Mucosa of rectum (tissue), 2 donors: ENCODE measurements at regions not wholly inside any gene's neighbourhood (a gene's known extent, or its start where the extent isn't known, plus 50 kb on each side); places are given as distances from the start of the nearest gene placed in this dataset.
"Not testable (repeated sequence)": the region's sequence is repeated elsewhere in the genome, so short reads cannot be mapped to it uniquely, and the experiment has no call there.

Source experiments
- H3K27ac ChIP-seq, 2 donors: one replicate each; pipeline ENCODE4 v1.7.0; 2013; ENCODE audit warnings: inconsistent platforms in 2 of 2, low read depth in 2 of 2, low read length in 2 of 2
- H3K27me3 ChIP-seq, 2 donors: one replicate each; pipeline ENCODE4 v1.7.0; 2013; ENCODE audit warnings: low read length in 2 of 2; ENCODE audit not compliant: control insufficient read depth in 2 of 2, insufficient read depth in 2 of 2
- H3K36me3 ChIP-seq, 2 donors: one replicate each; pipeline ENCODE4 v1.7.0; 2013; ENCODE audit warnings: low read length in 2 of 2; ENCODE audit not compliant: control insufficient read depth in 2 of 2, insufficient read depth in 2 of 2
- H3K4me1 ChIP-seq, 2 donors: one replicate each; pipeline ENCODE4 v1.7.0; 2013; ENCODE audit warnings: low read length in 2 of 2, mild to moderate bottlenecking in 1 of 2; ENCODE audit not compliant: control insufficient read depth in 2 of 2, insufficient read depth in 2 of 2
- H3K4me3 ChIP-seq, 2 donors: one replicate each; pipeline ENCODE4 v1.7.0; 2013; ENCODE audit warnings: low read length in 2 of 2
- H3K9ac ChIP-seq, 2 donors: one replicate each; pipeline ENCODE4 v1.7.0; 2013; ENCODE audit warnings: low read length in 2 of 2, low read depth in 1 of 2, mild to moderate bottlenecking in 1 of 2
- H3K9me3 ChIP-seq, 2 donors: one replicate each; pipeline ENCODE4 v1.7.0; 2013; ENCODE audit warnings: low read length in 2 of 2; ENCODE audit not compliant: control insufficient read depth in 2 of 2
- donor health status: healthy.
- donor health status: Normal muscosa, but diverticular disease.

GRCh38 chr3:135392151-135392550 is 573.4 kb upstream of the PPP2R3A start:
- H3K4me1 ChIP-seq, result no peaks in the 10 kb centered on the region
- no peak overlapping the region for H3K4me3 ChIP-seq
- no peaks in the 10 kb centered on the region for H3K36me3 ChIP-seq
- H3K9ac ChIP-seq, result no peak overlapping the region
- no peaks in the 10 kb centered on the region for H3K9me3 ChIP-seq
- no peaks in the 10 kb centered on the region for H3K27me3 ChIP-seq
- H3K27ac ChIP-seq, result no peak overlapping the region

GRCh38 chr3:135393159-135393558 is 572.4 kb upstream of the PPP2R3A start:
- H3K27me3 ChIP-seq, result no peaks in the 10 kb centered on the region
- H3K4me1 ChIP-seq, result no peaks in the 10 kb centered on the region
- no peaks in the 10 kb centered on the region for H3K36me3 ChIP-seq
- no peak overlapping the region for H3K4me3 ChIP-seq
- H3K9ac ChIP-seq, result no peak overlapping the region
- no peak overlapping the region for H3K27ac ChIP-seq
- no peaks in the 10 kb centered on the region for H3K9me3 ChIP-seq

DNA sequence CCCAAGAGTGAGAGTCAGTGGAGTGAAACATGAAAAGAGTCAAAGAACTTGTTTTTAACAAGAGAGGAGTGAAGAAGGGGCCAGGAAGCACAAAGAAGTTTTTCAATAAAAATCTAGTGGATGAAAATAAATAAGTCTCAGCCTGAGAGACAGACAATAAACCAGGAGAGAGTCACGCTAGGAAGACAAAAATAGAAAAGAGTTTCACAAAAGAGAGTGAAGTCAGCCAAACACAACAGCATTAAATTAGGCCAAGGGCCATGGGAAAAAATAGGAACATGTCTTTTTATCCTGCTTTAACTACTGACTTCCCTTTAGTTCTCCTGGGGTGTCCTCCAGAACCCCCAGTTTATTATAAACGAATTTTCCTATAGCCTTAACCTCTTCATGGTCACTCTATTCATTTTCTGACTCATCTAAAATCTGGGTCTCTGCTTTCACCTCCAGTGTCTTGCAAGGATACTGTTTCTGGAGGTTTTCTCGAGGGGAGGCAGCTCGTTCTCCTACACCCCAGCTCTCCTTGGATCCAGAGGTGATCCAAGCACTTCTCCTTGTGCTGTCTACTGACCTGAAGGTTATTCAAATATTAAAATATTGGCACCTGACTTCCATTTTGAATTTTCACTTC is 571.5 kb upstream of the PPP2R3A start:
- Histone ChIP-seq H3K27ac (no peak overlapping the region), H3K9ac (no peak overlapping the region), H3K27me3 (no peaks in the 10 kb centered on the region), H3K9me3 (no peaks in the 10 kb centered on the region), H3K36me3 (no peaks in the 10 kb centered on the region), H3K4me3 (no peak overlapping the region), H3K4me1 (no peaks in the 10 kb centered on the region)

DNA sequence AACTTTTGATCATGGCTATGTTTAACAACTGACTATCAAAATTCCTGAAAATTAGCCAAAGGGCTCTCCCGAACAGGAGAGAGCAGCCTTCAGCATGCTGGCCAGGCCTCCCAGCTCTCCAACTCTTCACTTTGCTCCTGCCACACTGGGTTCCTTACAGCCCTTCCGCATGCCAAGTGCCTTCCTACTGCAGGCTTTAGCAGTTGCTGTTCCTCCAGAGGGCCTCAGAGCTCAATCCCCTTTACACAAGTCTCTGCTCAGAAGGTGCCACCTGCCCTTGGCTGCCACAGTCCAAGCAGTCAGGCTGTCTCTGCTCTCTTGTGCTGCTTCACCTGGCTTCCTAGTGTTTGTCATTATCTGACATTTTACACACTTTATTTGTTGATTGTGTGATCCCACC is 553.1 kb upstream of the PPP2R3A start:
- Histone ChIP-seq H3K9me3 (no peaks in the 10 kb centered on the region), H3K9ac (no peak overlapping the region), H3K27me3 (no peaks in the 10 kb centered on the region), H3K4me3 (no peak overlapping the region), H3K4me1 (no peaks in the 10 kb centered on the region), H3K36me3 (no peaks in the 10 kb centered on the region), H3K27ac (no peak overlapping the region)

- Histone ChIP-seq H3K9me3 (no peaks in the 10 kb centered on the region), H3K4me1 (no peaks in the 10 kb centered on the region), H3K36me3 (no peaks in the 10 kb centered on the region), H3K27me3 (no peaks in the 10 kb centered on the region), H3K9ac (no peak overlapping the region), H3K27ac (no peak overlapping the region), H3K4me3 (no peak overlapping the region)
Observed at GRCh38 chr3:135416182-135416581, 549.3 kb upstream of the PPP2R3A start.

GRCh38 chr3:135419155-135419554 is 546.4 kb upstream of the PPP2R3A start:
- Histone ChIP-seq H3K27me3 (no peaks in the 10 kb centered on the region), H3K9me3 (no peaks in the 10 kb centered on the region), H3K4me3 (no peak overlapping the region), H3K27ac (no peak overlapping the region), H3K4me1 (no peaks in the 10 kb centered on the region), H3K36me3 (no peaks in the 10 kb centered on the region), H3K9ac (no peak overlapping the region)

DNA sequence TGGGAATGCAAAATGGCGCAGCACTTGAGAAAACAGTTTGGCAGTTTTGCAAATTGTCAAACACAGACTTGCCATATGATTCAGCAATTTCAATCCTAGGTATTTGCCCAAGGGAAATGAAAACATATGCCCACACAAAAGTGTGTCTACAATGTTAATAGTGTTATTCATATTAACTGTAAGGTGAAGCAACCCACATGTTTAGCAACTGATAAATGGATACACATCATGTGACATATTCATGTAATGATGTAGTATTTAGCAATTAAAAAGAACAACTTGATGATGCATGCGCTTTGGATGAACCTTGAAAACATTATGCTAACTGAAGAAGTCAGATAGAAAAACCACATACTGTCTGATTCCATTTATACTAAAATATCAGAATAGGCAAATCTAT is 539.0 kb upstream of the PPP2R3A start:
- no peaks in the 10 kb centered on the region for H3K4me1 ChIP-seq
- no peaks in the 10 kb centered on the region for H3K9me3 ChIP-seq
- H3K36me3 ChIP-seq, result no peaks in the 10 kb centered on the region
- no peak overlapping the region for H3K27ac ChIP-seq
- H3K4me3 ChIP-seq, result no peak overlapping the region
- no peak overlapping the region for H3K9ac ChIP-seq
- no peaks in the 10 kb centered on the region for H3K27me3 ChIP-seq

DNA sequence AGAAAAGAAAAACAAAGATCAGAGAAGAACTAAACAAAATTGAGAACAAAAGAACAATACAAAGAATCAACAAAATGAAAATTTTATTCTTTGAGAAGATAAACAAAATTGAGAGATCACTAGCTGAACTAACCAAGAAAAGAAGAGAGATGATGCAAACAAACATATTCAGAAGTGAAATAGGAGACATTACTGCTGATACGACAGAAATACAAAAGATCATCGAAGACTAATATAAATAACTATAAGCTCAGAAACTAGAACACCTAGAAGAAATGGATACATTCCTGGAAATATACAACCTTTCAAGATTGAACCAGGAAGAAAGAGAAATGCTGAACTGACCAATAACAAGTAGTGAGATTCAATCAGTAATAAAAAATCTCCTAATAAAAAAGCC is 533.1 kb upstream of the PPP2R3A start:
- Histone ChIP-seq H3K9ac (no peak overlapping the region), H3K4me1 (no peaks in the 10 kb centered on the region), H3K4me3 (no peak overlapping the region), H3K27ac (no peak overlapping the region), H3K27me3 (no peaks in the 10 kb centered on the region), H3K9me3 (no peaks in the 10 kb centered on the region), H3K36me3 (no peaks in the 10 kb centered on the region)

GRCh38 chr3:135438889-135439597 is 526.5 kb upstream of the PPP2R3A start:
- H3K27me3 ChIP-seq, H3K9me3 ChIP-seq, H3K36me3 ChIP-seq, H3K4me1 ChIP-seq, H3K27ac ChIP-seq, H3K9ac ChIP-seq, H3K4me3 ChIP-seq: not testable (repeated sequence)

DNA sequence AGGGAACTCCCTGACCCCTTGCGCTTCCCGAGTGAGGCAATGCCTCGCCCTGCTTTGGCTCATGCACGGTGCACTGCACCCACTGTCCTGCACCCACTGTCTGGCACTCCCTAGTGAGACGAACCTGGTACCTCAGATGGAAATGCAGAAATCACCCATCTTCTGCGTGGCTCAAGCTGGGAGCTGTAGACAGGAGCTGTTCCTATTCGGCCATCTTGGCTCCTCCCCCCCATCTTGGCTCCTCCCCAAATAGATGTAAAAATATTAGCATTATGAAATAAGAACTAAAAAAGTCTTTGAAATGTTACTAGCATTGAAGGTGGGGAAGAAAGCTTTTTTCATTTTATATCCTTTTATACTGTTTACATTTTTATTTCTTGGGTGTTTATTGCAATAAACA is 525.9 kb upstream of the PPP2R3A start:
- not testable (repeated sequence) for H3K27me3 ChIP-seq, H3K4me1 ChIP-seq, H3K9ac ChIP-seq, H3K36me3 ChIP-seq, H3K27ac ChIP-seq, H3K9me3 ChIP-seq, H3K4me3 ChIP-seq
